ENCODE measurements at regions not wholly inside any gene's neighbourhood (a gene's known extent, or its start where the extent isn't known, plus 50 kb on each side); places are given as distances from the start of the nearest gene placed in this dataset.

DNA sequence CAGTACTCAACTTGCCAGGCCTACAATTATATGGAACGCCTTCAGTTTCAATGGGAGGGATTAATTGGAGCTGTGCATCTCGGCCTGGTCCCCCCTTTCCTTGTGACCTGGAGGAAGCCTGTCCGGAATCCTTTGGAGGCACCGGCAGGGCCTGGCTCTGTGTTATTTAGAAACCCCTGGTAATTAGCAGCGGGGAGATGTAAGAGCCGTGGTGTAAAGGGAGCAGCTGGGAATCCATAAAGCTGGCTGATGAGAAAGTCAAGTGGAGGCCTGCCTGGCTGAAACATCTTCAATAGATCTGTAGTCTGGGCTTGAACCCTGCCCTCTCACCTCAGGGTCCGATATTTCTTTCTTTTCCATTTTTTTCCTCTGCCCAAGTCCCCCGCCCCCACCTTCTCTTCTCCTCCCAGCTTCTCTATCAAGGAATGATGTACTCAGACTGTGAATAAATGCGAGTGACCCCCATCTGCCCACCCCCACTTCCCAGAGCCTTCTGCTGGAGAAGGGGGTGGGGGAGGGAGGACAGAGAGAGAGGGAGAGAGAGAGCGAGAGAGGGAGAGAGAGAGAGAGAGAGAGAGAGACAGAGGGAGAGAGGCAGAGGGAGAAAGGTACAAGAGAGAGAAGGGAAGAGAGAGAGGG lies 495.5 kb upstream of the ZFHX3 start:
- no TSS peak for BruUV-seq (replicated peaks)
- no peak overlapping the region for H3K4me2 ChIP-seq (ENCODE audit: low read depth, low read length)
- H3K4me1 ChIP-seq (ENCODE audit: insufficient read depth, low read length): no peaks in the 10 kb centered on the region
- H3K9me3 ChIP-seq (ENCODE audit: low read length): no peaks in the 10 kb centered on the region
- no peaks in the 10 kb centered on the region for H4K20me1 ChIP-seq (ENCODE audit: insufficient read depth, low read length)
- H2AFZ ChIP-seq (ENCODE audit: low read length): no peak overlapping the region
- H3K79me2 ChIP-seq (ENCODE audit: insufficient read depth, low read length): no peaks in the 10 kb centered on the region
- H3K36me3 ChIP-seq (replicated peaks in 1 of 2; ENCODE audit: control insufficient read depth in 1 of 2, insufficient read depth in 2 of 2, low read length in 2 of 2): no peaks in the 10 kb centered on the region
- in situ Hi-C loops (cut with HindIII; ENCODE audit: extremely low pct_ligation_motif_present, low pct_unique_long_range_greater_than_20kb) (no loop called here), intact Hi-C loops (cut with micrococcal nuclease; ENCODE audit: unreplicated experiment) (no loop called here)
- no peak for TF ChIP-seq MAZ (IDR thresholded peaks at IDR 0.05; ENCODE audit: borderline replicate concordance, low read depth, low read length)
- TF ChIP-seq MAZ (CRISPR knock-in tag; IDR thresholded peaks at IDR 0.05; ENCODE audit: low read depth): no peak
- TF ChIP-seq, protein P1, sequence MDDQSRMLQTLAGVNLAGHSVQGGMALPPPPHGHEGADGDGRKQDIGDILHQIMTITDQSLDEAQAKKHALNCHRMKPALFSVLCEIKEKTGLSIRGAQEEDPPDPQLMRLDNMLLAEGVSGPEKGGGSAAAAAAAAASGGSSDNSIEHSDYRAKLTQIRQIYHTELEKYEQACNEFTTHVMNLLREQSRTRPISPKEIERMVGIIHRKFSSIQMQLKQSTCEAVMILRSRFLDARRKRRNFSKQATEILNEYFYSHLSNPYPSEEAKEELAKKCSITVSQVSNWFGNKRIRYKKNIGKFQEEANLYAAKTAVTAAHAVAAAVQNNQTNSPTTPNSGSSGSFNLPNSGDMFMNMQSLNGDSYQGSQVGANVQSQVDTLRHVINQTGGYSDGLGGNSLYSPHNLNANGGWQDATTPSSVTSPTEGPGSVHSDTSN (CRISPR knock-in tag; IDR thresholded peaks at IDR 0.05; ENCODE audit: borderline replicate concordance): no peak
- TF ChIP-seq ZBTB43 (CRISPR knock-in tag; conservative IDR thresholded peaks at IDR 0.05): no peak
- no peak for TF ChIP-seq MAF1 (CRISPR knock-in tag; IDR thresholded peaks at IDR 0.05; ENCODE audit: borderline replicate concordance)
- no peak for TF ChIP-seq ETS1 (CRISPR knock-in tag; IDR thresholded peaks at IDR 0.05)
- TF ChIP-seq SOX5 (CRISPR knock-in tag; IDR thresholded peaks at IDR 0.05; ENCODE audit: borderline replicate concordance): no peak
- TF ChIP-seq SKI (IDR thresholded peaks at IDR 0.05; ENCODE audit: partially characterized antibody): no peak
- TF ChIP-seq ZNF776 (CRISPR knock-in tag; IDR thresholded peaks at IDR 0.05): no peak
- no peak for TF ChIP-seq MYPOP (CRISPR knock-in tag; IDR thresholded peaks at IDR 0.05)
- no peak for TF ChIP-seq MXD4 (CRISPR knock-in tag; IDR thresholded peaks at IDR 0.05)
- H3K4me3 ChIP-seq (replicated peaks in 1 of 3; ENCODE audit: insufficient read depth in 1 of 3, low read depth in 2 of 3, low read length in 3 of 3): no peak overlapping the region
- ChIA-PET POLR2A (no interaction called here), CTCF (ENCODE audit: low intra/inter-chr PET ratio, low total read pairs) (no interaction called here)
- FAIRE-seq (no peak), ATAC-seq (no peak), DNase-seq (ENCODE audit: low spot score) (no peak)
- H3K9ac ChIP-seq (ENCODE audit: insufficient read depth, low read depth, low read length): no peak overlapping the region
- H3K27me3 ChIP-seq (ENCODE audit: control insufficient read depth in 1 of 2, insufficient read depth in 2 of 2, low read length in 2 of 2): peaks cover 15 to 74% of the 10 kb centered on the region in 2 experiments; a peak in 4 of 5 replicates
- 9% methylated on average over 10 of the region's 10 CpGs for WGBS (ENCODE audit: low lambda C conversion rate)
- H3K27ac ChIP-seq (ENCODE audit: extremely low read length, insufficient read depth, low read length): no peak overlapping the region

All from HepG2 (cell line).